ENCODE measurements at regions not wholly inside any gene's neighbourhood (a gene's known extent, or its start where the extent isn't known, plus 50 kb on each side); places are given as distances from the start of the nearest gene placed in this dataset.

DNA sequence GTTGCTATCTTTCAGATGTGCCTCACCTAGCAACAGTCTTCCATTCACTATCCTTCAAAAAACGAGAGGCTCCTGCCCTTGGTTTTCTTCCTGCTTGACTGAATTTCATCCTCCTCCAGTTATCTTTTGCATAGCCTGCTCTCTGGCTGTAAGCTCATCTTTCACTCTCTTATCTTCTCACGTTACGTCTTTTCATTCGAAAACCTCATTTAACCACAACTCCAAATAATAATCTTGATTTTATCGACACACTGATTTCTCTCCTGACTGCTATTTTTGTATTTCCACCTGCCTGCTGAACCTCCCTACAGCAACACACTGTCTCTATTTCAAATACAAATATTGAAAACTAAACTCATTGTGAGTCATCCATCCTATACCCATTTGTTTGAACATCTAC, 230.7 kb upstream of the TMC3 start:
- intact Hi-C loops (cut with DNase I) = no loop called here
- no peak for DNase-seq (ENCODE audit: missing footprints)
- ATAC-seq = no peak

DNA sequence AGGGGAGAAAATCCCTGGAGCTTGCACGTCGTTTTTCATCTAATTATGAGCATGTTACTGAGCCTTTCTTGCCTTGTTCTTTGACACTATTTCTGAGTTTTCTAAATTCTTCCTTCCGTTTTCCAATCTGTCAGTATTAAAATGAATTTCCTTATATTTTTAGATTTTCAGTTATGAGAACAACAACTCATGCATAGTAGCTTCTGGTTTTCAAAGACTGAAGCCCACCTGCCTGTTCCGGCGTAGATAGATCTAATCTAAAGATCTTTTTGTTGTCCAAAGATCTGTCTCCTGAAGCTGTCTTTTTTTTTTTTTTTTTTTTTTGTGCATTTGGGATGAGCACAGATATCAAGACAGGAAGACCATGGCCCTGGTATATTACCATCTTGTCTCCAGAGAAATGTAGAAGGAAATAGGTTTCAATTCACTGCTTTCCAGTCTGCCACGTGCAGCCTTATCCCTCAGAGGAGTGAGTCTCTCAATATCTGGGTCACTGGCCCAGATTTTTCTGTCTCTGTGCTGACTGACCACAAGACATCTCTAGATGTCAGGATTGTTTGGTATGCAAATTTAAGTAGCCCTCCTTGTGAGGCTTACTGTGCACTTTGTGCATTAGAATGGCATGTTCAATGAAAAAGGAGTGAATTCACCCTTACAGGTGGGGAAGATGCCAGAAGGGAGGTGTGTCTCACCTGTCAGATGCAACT, 222.3 kb upstream of the TMC3 start:
- no peak for DNase-seq (ENCODE audit: missing footprints)
- intact Hi-C loops (cut with DNase I) = no loop called here
- ATAC-seq = no peak

DNA sequence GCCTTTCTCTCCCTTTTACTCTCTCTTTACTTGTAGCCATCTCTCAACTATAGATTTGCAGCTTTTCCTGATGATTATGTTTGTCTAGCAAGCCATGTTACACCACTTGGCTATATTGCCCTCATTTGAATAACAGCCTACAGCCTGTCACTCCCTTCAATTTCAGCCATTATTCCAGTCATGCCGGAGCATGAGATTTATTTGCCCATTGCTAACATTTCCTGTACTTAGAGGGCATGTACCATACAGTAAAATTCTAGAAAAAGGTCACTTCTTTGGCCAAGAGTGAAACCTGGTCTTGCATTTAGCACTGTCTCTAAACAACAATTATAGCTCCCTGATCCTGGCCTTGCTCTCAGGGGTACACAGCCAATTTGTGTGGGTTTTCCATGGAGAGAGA, 221.7 kb upstream of the TMC3 start:
- DNase-seq (ENCODE audit: missing footprints) = no peak
- ATAC-seq = no peak
- intact Hi-C loops (cut with DNase I) = no loop called here

DNA sequence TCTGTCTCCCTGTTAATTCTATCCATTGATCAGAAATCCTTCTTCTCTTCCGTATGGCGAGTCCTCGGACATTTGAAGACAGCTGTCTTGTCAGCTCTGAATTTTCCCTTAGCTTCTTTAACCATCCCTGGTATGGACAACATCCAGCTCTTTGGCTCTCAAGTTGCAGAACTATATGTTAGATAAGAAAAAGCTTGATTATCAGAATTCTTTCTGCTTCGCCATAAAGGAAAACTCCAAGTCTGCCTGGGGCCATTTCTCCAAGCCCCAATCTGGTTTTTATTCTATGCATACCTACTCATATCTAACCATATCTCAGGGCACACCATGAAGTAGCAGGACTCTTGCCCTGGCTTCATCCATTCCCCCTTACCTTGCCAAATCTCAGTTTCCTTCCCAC, 215.7 kb upstream of the TMC3 start:
- ATAC-seq (no peak), DNase-seq (ENCODE audit: missing footprints) (no peak)
- intact Hi-C loops (cut with DNase I) = no loop called here

DNA sequence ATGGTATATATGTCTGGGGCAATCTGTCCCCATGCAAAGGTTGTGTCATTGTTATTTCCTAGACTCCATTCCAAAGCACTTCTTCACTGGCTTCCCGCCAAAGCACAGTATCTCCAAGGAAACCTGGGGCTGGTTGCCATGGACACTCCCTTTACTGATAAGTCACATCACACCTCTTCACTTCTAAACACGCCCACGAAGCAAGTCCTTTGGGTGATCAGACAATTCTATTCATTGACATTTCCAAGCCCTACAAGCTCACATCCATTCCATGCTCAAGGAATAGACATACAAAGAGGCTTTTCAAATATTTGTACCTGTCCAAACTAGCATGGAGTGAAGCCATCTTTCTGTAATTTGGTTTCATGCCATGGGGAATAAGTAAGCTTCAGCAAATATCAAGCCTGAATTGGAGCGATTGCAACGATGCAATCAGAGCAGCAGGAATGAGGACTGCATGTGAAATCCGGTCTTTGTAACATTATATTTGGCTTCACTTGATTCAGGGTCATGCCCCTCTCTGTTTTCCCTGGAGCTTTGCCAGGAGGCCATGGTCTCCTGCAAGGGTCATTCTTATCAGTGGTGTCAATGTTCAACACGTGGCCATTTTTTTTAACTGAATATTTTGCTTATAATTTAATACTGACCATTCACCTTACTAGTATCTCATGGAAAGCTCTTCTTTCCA, 201.6 kb upstream of the TMC3 start:
- intact Hi-C loops (cut with DNase I) = no loop called here
- DNase-seq (ENCODE audit: missing footprints) (no peak), ATAC-seq (no peak)

DNA sequence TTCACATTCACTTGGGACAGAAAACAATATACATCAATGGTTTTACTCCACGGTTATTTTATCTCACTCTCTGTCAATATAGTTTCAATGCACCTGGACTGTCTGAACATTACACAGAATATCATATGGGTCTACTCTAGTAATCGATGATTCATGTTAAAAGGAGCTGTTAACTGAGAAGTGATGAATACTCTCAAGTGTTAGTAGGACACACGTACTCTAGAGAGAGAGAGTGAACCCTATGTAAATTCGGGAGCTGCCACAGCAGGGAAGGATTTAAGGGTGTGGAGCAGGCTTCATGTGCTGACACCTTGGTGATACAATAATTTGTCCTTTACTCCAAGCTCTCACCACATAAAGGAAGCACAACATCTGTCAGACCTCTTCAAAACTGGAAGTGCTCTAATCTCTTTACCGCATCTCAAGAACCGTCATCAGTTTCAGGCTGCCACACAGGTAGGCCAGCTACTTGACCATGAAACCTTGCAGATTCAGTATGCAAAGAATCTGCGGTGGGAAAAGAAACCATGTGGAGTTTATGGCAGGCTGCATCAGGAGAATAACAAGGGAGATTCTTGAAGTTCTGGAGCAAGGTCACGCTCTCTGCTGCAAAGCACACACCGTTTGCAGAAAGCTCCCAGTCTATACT, 199.2 kb upstream of the TMC3 start:
- DNase-seq (ENCODE audit: missing footprints) (no peak), ATAC-seq (no peak)
- intact Hi-C loops (cut with DNase I) = no loop called here

DNA sequence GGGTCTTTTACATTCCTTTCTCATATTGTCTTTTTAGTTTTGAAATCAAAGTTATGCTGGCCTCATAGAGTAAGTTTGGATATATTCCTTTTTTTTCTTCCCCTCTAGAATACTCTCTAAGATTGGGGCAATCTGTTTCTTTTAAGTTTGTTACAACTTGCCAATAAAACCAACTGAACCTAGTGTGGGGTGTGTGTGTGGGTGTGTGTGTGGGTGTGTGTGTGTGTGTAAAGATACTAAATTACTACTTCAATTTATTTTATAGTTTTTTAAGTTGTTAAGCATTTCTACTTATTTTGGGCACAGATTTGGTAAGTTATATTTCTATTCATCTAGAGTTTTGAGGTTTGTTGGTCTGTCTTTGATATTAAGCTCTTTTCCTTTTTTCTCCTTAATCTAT, 198.2 kb upstream of the TMC3 start:
- ATAC-seq (no peak), DNase-seq (ENCODE audit: missing footprints) (no peak)
- intact Hi-C loops (cut with DNase I) = no loop called here

DNA sequence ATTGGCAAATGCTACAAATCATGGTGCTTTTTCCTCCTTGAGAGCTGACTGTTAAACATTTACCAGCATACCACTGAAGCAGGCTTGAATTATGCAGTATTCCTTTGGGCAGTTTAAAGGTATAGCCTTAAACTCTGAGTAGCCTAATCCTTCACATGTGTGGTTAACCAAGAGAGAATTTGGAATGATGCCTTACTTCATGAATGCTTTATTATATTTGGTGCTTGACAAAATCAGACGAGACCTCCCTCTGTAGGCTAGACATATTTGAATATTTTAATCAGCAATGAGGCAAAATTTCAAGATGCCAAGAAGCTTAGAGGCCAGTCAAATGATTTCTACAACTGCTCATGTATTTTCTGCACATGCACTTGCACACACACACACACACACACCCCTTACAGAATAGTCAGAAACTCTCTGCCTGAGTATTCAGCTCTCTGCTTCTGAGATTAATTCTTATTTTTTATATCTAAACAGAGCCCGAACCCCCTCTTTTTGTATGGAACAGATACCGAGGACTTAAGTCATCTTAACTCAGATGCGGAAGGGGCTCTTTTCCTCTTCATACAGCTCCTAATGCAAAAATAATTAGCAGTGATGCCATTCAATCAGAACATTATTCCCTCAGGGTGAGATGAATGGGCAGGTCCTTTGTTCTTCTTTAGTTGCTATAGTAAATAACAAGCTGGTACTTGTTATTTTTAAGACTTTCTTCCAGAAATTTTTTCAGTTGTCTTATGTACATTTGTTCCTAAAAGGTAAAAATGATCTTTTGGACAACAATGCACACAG, 195.5 kb upstream of the TMC3 start:
- DNase-seq (ENCODE audit: missing footprints) = no peak
- no peak for ATAC-seq
- intact Hi-C loops (cut with DNase I) = no loop called here

DNA sequence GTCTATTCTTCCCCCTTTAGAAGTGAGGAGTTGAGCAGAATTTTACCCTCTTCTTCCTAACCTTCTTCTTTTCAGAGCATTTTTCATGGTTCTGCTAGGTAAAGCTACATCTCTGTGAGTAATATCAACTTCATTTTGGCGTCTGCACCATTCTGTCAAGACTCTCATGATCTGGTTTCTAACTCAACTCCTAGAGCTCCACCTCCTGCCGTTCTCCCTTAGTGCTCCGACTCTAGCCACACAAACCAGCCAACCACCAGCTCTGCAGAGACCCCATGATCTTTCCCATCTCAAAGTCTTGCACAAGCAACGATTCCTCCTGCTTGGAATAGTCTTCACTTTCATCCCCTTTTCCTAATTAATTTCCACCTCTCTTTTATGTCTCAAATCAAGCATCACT, 193.9 kb upstream of the TMC3 start:
- DNase-seq (ENCODE audit: missing footprints) (no peak), ATAC-seq (no peak)
- intact Hi-C loops (cut with DNase I) = no loop called here

DNA sequence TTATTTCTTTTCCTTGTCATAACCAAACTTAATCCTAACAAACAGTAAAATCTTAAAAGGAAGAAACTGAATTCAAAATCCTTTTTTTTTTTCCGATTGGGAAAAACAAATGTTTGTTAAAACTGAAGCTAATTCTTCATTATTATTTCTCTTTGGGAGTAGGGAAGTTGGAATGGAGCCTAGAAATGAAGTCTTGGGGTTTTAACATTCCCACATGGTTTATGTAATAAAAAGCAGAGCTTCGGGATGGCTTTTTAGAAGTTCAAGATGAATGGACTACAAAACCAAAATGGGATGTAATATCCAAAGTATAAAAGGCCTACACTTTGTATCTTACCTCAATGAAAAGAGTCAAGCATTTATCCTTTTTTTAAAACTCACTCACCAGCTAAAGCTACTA, 189.0 kb upstream of the TMC3 start:
- DNase-seq (ENCODE audit: missing footprints) = no peak
- ATAC-seq = no peak
- intact Hi-C loops (cut with DNase I) = no loop called here

DNA sequence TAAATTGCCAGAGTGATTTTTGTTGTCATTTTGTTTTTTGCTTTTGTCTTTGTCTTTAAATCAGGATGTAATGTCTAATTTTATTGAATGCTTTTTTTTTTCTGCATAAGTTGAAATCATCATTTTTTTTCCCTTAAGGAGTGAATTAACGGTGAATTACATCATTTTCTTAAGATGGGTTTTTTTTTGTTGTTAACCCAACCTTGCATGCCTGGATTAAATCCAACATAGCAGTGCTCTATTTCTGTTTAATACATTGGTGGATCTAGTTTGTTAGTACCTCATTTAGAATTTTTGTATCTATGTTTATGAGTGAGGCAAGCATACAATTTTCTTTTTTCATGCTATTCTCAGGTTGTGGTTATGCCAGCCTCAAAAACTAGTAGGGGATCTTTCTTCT, 186.4 kb upstream of the TMC3 start:
- intact Hi-C loops (cut with DNase I) = no loop called here
- no peak for ATAC-seq
- no peak for DNase-seq (ENCODE audit: missing footprints)

DNA sequence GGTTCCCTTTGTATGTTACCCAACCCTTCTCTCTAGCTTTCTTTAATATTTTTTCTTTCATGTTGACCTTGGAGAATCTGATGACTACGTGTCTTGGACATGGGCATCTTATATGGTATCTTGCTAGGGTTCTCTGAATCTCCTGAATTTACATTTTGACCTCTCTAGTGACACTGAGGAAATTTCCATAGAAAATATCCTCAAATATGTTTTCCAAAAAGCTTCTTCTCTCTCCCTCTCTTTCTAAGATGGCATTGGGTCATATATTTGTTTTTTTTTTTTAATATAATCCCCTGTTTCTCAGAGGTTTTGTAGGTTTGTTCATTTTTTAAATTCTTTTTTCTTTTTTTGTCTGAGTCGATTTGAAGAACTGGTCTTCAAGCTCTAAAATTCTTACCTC, 184.0 kb upstream of the TMC3 start:
- ATAC-seq (no peak), DNase-seq (ENCODE audit: missing footprints) (no peak)
- intact Hi-C loops (cut with DNase I) = no loop called here

DNA sequence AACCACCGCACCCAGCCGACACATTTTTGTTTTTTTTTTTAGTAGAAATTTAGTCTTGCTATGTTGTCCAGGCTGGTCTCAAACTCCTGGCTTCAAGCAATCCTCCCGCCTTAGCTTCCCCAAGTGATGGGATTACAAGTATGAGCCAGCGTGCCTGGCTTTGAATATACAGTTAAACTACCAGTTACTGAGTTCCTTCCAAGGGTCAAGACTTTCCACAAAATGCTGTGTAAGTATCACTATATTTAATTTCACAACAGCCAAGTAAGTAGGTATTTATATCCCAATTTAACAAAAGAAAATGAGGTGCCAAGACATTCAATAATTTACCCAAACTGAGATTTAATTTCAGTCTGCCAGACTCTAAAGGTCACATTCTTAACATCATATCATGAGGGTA, 181.3 kb upstream of the TMC3 start:
- ATAC-seq (no peak), DNase-seq (ENCODE audit: missing footprints) (no peak)
- intact Hi-C loops (cut with DNase I) = no loop called here

DNA sequence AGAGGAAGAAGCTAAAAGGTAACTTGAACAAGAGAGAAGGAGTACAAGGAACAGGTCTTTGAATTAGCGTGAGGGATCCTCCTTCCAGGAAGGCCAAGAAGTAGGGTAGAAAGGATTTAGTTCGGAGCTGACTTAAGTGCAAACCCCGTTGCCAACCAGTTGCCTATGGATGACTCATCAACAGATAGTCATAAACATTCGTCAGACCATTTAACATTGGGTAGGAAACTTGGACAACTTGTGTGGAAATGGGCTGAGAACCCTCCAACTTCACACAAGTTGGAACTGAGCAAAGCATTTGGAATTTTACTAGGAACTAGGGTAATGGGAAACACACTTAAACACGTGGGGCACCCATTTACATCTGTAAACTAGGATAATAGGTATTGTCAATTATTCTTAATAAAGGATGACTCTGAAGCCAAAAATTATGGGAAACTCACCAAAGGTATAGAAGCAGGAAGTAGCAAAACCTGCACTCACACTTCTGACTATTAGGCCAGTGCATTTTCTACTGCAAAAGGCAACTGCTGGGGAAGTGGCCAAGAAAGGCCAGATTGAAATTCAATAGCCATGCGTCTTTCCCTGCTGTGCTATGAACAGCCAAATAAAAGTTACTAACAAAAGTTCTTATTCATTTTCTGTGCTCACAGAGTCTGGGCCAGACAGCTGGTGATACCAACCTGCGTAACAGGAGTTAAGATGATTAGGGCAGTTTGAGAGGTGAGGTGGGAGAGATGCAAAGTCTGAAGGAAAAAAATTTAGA, 174.5 kb upstream of the TMC3 start:
- DNase-seq (ENCODE audit: missing footprints) (no peak), ATAC-seq (no peak)
- intact Hi-C loops (cut with DNase I) = no loop called here

DNA sequence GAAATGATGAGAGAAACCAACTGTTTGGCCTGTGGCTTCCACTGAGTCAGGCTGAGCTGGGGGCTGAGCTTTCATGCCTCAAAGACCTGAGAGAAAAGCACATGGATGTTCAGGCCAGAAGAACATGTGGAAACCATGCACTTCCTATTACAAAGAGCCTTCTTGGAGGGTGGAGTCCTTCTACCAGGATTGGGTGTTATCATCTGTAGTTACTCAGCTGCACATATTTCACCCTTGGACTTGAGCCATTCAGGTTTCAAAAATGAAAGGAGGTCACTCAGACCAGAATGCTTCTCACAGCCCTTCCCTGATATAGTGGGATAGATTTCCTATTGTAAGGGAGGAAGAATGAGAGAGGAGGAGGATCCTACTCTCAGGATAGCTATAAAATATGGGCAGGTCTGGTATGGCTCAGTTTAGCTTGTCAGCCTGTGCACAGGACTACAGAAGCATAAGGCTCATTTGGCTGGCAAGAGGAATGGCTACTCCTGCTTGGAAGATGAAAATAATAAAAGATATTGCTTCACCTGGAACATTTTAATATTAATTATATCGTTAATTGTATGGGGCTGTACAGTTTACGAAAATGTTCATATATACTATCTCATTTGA, 173.6 kb upstream of the TMC3 start:
- DNase-seq (ENCODE audit: missing footprints) (no peak), ATAC-seq (no peak)

DNA sequence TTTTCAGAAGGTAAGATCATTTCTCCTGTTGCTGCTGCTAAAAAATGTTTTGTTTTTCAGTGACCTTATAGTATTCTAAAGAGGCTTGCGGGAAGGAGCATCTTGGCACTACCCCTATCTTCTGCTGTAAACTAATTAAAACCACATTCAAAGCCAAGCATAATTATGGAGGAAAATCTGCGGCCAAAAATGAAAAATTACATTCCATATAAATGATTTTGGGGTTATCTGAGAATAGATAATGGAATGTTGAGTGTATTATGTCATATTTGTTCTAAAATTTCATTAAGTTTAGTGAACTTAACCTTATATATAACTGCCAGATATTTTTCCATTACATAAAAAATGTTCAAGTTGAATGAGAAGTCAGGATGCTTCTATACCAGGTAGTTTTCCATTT, 170.4 kb upstream of the TMC3 start:
- no peak for ATAC-seq
- intact Hi-C loops (cut with DNase I) = no loop called here
- no peak for DNase-seq (ENCODE audit: missing footprints)

More for the DNA sequence above, 173.6 kb upstream of the TMC3 start:
- intact Hi-C loops (cut with DNase I) = no loop called here

DNA sequence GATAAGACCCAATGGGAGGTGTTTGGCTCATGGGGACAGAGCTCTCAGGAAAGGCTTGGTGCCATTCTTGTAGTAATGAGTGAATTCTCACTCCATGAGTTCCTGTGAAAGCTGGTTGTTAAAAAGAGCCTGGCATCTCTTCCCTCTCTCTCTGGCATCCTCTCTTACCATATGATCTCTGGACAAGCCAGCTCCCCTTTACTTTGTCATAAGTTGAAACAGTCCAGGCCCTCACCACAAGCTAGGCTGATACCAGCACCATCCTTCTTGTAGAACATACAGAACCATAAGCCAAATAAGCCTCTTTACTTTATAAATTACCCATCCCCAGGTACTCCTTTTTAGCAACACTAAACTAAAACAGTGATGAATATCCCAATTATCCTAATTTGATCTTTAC, 166.9 kb upstream of the TMC3 start:
- ATAC-seq = peak; percentile 90
- intact Hi-C loops (cut with DNase I) = no loop called here
- no peak for DNase-seq (ENCODE audit: missing footprints)

DNA sequence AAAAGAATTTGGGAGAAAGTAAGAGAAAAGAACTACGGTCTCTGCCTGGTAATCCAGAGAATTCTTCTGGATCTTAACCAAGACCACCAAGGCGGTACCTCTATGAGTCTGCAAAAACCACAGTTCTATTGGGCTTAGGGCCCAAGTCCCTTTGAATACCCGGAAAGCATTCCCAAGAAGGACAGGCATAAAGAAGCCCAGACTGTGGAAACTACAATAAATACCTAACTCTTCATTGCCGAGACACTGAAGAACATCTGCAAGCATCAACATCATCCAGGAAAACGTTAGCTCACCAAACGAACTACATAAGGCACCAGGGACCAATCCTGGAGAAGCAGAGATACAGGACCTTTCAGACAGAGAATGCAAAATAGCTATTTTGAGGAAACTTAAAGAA, 162.3 kb upstream of the TMC3 start:
- DNase-seq (ENCODE audit: missing footprints) (no peak), ATAC-seq (no peak)
- intact Hi-C loops (cut with DNase I) = no loop called here

DNA sequence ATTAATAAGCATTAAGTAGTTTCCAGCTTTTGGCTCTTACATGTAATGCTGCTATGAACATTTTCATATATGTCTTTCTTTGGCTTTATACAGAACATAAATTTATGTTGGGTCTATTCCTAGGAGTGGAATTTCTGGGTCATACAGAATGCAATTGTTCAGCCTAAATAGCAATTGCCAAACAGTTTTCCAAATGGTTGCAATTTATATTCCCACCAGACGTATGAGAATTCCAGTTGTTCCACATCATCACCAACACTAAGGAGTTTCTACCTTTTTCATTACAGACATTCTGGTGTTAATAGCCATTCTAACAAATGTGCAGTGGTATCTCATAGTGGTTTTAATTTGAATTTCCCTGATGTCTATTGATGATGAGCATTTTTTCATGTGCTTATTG, 160.1 kb upstream of the TMC3 start:
- DNase-seq (ENCODE audit: missing footprints) (no peak), ATAC-seq (no peak)
- intact Hi-C loops (cut with DNase I) = no loop called here

All from Right ventricle myocardium inferior (tissue), 1 donor.